ENCODE measurements at regions not wholly inside any gene's neighbourhood (a gene's known extent, or its start where the extent isn't known, plus 50 kb on each side); places are given as distances from the start of the nearest gene placed in this dataset.

DNA sequence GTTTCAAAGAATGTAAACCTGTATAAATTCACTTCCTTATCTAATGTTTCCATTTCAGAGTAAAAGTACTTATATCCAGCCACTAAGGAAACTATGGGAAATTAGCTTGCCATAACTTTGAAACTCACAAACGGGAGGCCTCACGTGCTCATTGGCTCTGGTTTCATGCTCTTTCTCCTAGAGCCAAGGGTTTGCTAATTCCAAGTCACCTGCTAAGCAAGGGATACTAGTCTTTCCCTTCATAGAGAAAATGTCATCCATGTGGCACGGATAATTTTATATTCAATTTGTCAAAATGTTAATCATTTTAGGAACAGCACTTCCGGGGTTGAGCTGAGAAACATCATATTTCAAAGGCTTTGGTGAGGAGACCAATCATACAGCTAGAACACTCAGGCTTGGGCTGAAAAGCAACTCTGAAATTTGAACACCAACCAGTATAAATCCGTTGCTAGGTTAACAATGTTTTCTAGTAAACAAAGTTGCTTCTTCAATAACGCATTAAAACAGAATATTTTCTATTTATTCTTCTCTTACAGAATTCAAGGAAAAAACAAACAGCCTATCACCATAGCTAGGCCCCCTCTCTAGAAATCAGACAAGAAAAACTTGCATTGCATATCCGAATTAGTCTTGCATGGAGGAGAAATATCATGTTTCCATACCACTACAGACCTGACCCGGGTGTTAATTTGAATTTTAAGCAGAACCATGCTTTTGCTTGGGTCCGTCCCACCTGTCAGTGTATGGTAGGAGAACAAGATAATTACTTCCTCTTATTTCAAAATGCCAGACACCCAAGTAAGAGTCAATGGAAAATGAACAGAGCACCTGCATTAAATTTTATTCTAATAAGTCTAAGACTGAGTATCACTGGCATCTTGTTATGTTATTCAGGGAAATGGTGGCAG lies 196.1 kb upstream of the ESRRG start:
- DNase-seq: peak in 1 of 2 donors; percentile 16
- Histone ChIP-seq H3K27ac (peak overlapping the region in 1 of 4 donors; percentile 7), H3K9me3 (no peaks in the 10 kb centered on the region), H3K4me1 (peaks cover 0 to 9% of the 10 kb centered on the region in 2 donors), H3K27me3 (no peaks in the 10 kb centered on the region), H3K4me3 (peak overlapping the region in 2 of 4 donors; percentile 2 to 11), H3K36me3 (no peaks in the 10 kb centered on the region)
- in situ Hi-C loops (cut with MboI; ENCODE audit: low sequenced_read_pairs in 4 of 4): no loop called here
- no peak for TF ChIP-seq CTCF (IDR thresholded peaks at IDR 0.05 in 4 of 5, conservative IDR thresholded peaks at IDR 0.05 in 1 of 5)
- TF ChIP-seq POLR2A (IDR thresholded peaks at IDR 0.05): no peak
- ATAC-seq: peak; percentile 70 to 76
- intact Hi-C loops (cut with DNase I; ENCODE audit: low total_unique reads): no loop called here

GRCh38 chr1:216916890-216917438 lies 193.7 kb upstream of the ESRRG start:
- ATAC-seq: no peak
- intact Hi-C loops (cut with DNase I; ENCODE audit: low total_unique reads) (no loop called here), in situ Hi-C loops (cut with MboI; ENCODE audit: low sequenced_read_pairs in 4 of 4) (no loop called here)
- Histone ChIP-seq H3K27ac (no peak overlapping the region), H3K36me3 (no peaks in the 10 kb centered on the region), H3K4me3 (no peak overlapping the region), H3K9me3 (no peaks in the 10 kb centered on the region), H3K27me3 (no peaks in the 10 kb centered on the region), H3K4me1 (peaks cover 0 to 9% of the 10 kb centered on the region in 2 donors)
- TF ChIP-seq CTCF (IDR thresholded peaks at IDR 0.05 in 4 of 5, conservative IDR thresholded peaks at IDR 0.05 in 1 of 5) (no peak), POLR2A (IDR thresholded peaks at IDR 0.05) (no peak)
- no peak for DNase-seq

GRCh38 chr1:216914974-216915373 lies 191.7 kb upstream of the ESRRG start:
- no peak overlapping the region for H3K27ac ChIP-seq
- no peak overlapping the region for H3K4me3 ChIP-seq
- in situ Hi-C loops (cut with MboI; ENCODE audit: low sequenced_read_pairs in 4 of 4) (no loop called here), intact Hi-C loops (cut with DNase I; ENCODE audit: low total_unique reads) (no loop called here)
- H3K36me3 ChIP-seq: no peaks in the 10 kb centered on the region
- ATAC-seq: no peak
- H3K9me3 ChIP-seq: no peaks in the 10 kb centered on the region
- no peak for DNase-seq
- no peak for TF ChIP-seq POLR2A (IDR thresholded peaks at IDR 0.05)
- TF ChIP-seq CTCF (IDR thresholded peaks at IDR 0.05 in 4 of 5, conservative IDR thresholded peaks at IDR 0.05 in 1 of 5): no peak
- peaks cover 0 to 9% of the 10 kb centered on the region in 2 donors for H3K4me1 ChIP-seq
- no peaks in the 10 kb centered on the region for H3K27me3 ChIP-seq

DNA sequence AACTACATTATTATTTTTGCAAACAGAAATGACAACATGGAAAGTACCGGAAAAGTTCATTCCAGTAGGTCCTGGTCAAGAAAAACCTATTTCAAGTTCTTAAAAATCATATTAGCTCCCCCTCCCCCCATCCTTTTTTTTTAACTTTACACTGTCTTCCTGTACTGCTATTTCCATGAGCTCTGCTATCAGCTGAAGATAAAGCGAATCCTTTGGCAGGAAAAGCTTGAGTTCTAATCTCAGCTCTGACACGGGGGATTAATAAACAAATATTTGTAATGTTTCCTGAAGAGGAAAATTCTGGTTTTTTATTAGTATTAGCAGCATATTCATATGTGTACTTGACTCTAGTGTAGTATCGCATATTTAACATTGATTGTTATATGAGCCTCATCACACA lies 190.7 kb upstream of the ESRRG start:
- H3K27ac ChIP-seq: no peak overlapping the region
- no peaks in the 10 kb centered on the region for H3K9me3 ChIP-seq
- ATAC-seq (no peak), DNase-seq (no peak)
- TF ChIP-seq POLR2A (IDR thresholded peaks at IDR 0.05) (no peak), CTCF (IDR thresholded peaks at IDR 0.05 in 4 of 5, conservative IDR thresholded peaks at IDR 0.05 in 1 of 5) (no peak)
- in situ Hi-C loops (cut with MboI; ENCODE audit: low sequenced_read_pairs in 4 of 4) (no loop called here), intact Hi-C loops (cut with DNase I; ENCODE audit: low total_unique reads) (no loop called here)
- no peak overlapping the region for H3K4me3 ChIP-seq
- H3K27me3 ChIP-seq: no peaks in the 10 kb centered on the region
- H3K4me1 ChIP-seq: no peaks in the 10 kb centered on the region
- H3K36me3 ChIP-seq: no peaks in the 10 kb centered on the region
